HCT116 (cell line): ENCODE measurements at regions not wholly inside any gene's neighbourhood (a gene's known extent, or its start where the extent isn't known, plus 50 kb on each side); places are given as distances from the start of the nearest gene placed in this dataset.

Experiments used
- CTCF ChIP-seq, 3 experiments: fragments of 200-600 bp in 1 of 3; sonication (generic) in 1 of 3; IDR thresholded peaks in 2 of 3; conservative IDR thresholded peaks in 1 of 3; 2 replicates each; pipeline ENCODE4 v1.5.1; 2012 to 2017; ENCODE audit warnings: low read depth in 2 of 3, low read length in 2 of 3, antibody characterized with exemption in 1 of 3, borderline replicate concordance in 1 of 3, control low read depth in 1 of 3, mild to moderate bottlenecking in 1 of 3, mixed read lengths in 1 of 3, mixed run types in 1 of 3, moderate library complexity in 1 of 3; ENCODE audit not compliant: insufficient read depth in 1 of 3
- EZH2 ChIP-seq: fragments of 200-600 bp; sonication (generic); IDR thresholded peaks from 2 replicates; pipeline ENCODE4 v1.6.1; 2017; ENCODE audit warnings: antibody characterized with exemption, mixed run types
- POLR2A ChIP-seq: IDR thresholded peaks from 2 replicates; pipeline ENCODE4 v1.7.0; 2011; ENCODE audit warnings: borderline replicate concordance; ENCODE audit not compliant: insufficient read depth, insufficient read length; ENCODE audit errors: extremely low read depth
- POLR2AphosphoS5 ChIP-seq: IDR thresholded peaks from 2 replicates; pipeline ENCODE4 v1.6.1; 2011; ENCODE audit warnings: mild to moderate bottlenecking, low read depth, low read length, moderate library complexity
- SIN3A ChIP-seq: IDR thresholded peaks from 2 replicates; pipeline ENCODE4 v1.6.1; 2012; ENCODE audit warnings: low read depth
- SP1 ChIP-seq: IDR thresholded peaks from 2 replicates; pipeline ENCODE4 v1.6.1; 2012; ENCODE audit warnings: low read depth
- ZBTB33 ChIP-seq: IDR thresholded peaks from 2 replicates; pipeline ENCODE4 v1.6.1; 2011; ENCODE audit warnings: mild to moderate bottlenecking, low read length, moderate library complexity; ENCODE audit not compliant: insufficient replicate concordance; ENCODE audit errors: extremely low read depth

GRCh38 chr20:47925593-47925992, 140.3 kb upstream of the SULF2 start:
- TF ChIP-seq CTCF (IDR thresholded peaks at IDR 0.05 in 2 of 3, conservative IDR thresholded peaks at IDR 0.05 in 1 of 3; ENCODE audit: borderline replicate concordance in 1 of 3, insufficient read depth in 1 of 3, low read depth in 2 of 3, low read length in 2 of 3) (no peak), SIN3A (no peak), POLR2A (no peak), SP1 (no peak), POLR2AphosphoS5 (no peak), EZH2 (no peak), ZBTB33 (no peak)
